WTC11 (cell line): ENCODE measurements at regions not wholly inside any gene's neighbourhood (a gene's known extent, or its start where the extent isn't known, plus 50 kb on each side); places are given as distances from the start of the nearest gene placed in this dataset.
A peak's percentile ranks its signal among the peaks of the same experiment; 100 is the strongest.

ENCODE experiments used
- ATAC-seq: fragments of 200-7000 bp; cut with Tn5 transposase; 2 replicates; pipeline ENCODE4 v1.10.0; 2021; ENCODE audit warnings: mild to moderate bottlenecking, moderate library complexity
- CTCF ChIA-PET: fragments of 300-600 bp; sonication (Branson Sonifier 250); formaldehyde crosslinking; loops from one replicate; lab custom pipeline; 2021; ENCODE audit warnings: antibody characterized with exemption; lab: Charles Lee
- POLR2A ChIA-PET: fragments of 350-600 bp; sonication (Branson Sonifier 250); formaldehyde crosslinking; loops from one replicate; lab custom pipeline; 2021; ENCODE audit warnings: antibody characterized with exemption; lab: Charles Lee
- DNase-seq: peaks from one replicate; pipeline ENCODE4 v3.0.0; 2021; ENCODE audit warnings: low spot score
- H3K27ac Mint-ChIP-seq: 2 replicates; pipeline ENCODE4 v1.8.0; 2021; ENCODE audit warnings: mixed read lengths
- H3K27me3 Mint-ChIP-seq: 2 replicates; pipeline ENCODE4 v1.8.0; 2021; ENCODE audit warnings: low read depth, mild to moderate bottlenecking, moderate library complexity, mixed read lengths
- H3K36me3 Mint-ChIP-seq: 2 replicates; pipeline ENCODE4 v1.8.0; 2021; ENCODE audit warnings: mixed read lengths
- H3K4me1 Mint-ChIP-seq: 2 replicates; pipeline ENCODE4 v1.8.0; 2022; ENCODE audit warnings: mixed read lengths
- H3K4me3 Mint-ChIP-seq: 2 replicates; pipeline ENCODE4 v1.8.0; 2021; ENCODE audit warnings: mild to moderate bottlenecking, moderate library complexity, mixed read lengths
- H3K9me3 Mint-ChIP-seq: 2 replicates; pipeline ENCODE4 v1.8.0; 2021; ENCODE audit warnings: mixed read lengths
- EMX1 ChIP-seq: fragments of 250-450 bp; sonication (Bioruptor Pico); IDR thresholded peaks from 2 replicates; pipeline ENCODE4 v1.8.0; 2021; ENCODE audit warnings: mild to moderate bottlenecking
- ESRRA ChIP-seq: sonication (generic); formaldehyde crosslinking; IDR thresholded peaks from 2 replicates; pipeline ENCODE4 v1.8.1; 2022; ENCODE audit warnings: mild to moderate bottlenecking, missing genetic modification reagents, borderline replicate concordance
- FOXJ3 ChIP-seq: sonication (generic); formaldehyde crosslinking; IDR thresholded peaks from 2 replicates; pipeline ENCODE4 v1.9.0; 2021; ENCODE audit warnings: missing genetic modification reagents, mild to moderate bottlenecking, borderline replicate concordance
- GRHL2 ChIP-seq: fragments of 250-450 bp; sonication (Bioruptor Pico); IDR thresholded peaks from 2 replicates; pipeline ENCODE4 v1.8.0; 2022; ENCODE audit warnings: mild to moderate bottlenecking, moderate library complexity; ENCODE audit not compliant: insufficient replicate concordance, severe bottlenecking
- GTF2I ChIP-seq: fragments of 250-450 bp; sonication (Bioruptor Pico); conservative IDR thresholded peaks from 2 replicates; pipeline ENCODE4 v1.4.0; 2021; ENCODE audit warnings: mild to moderate bottlenecking
- HMGA2 ChIP-seq: fragments of 250-450 bp; sonication (Bioruptor Pico); IDR thresholded peaks from 2 replicates; pipeline ENCODE4 v1.4.0; 2021; ENCODE audit warnings: mild to moderate bottlenecking, moderate library complexity
- HMGXB4 ChIP-seq: sonication (generic); formaldehyde crosslinking; IDR thresholded peaks from 2 replicates; pipeline ENCODE4 v1.8.1; 2023; ENCODE audit warnings: mild to moderate bottlenecking, moderate library complexity, missing genetic modification reagents
- KAT7 ChIP-seq: sonication (generic); formaldehyde crosslinking; IDR thresholded peaks from 2 replicates; pipeline ENCODE4 v1.8.1; 2023; ENCODE audit warnings: missing genetic modification reagents, mild to moderate bottlenecking, borderline replicate concordance
- NR3C1 ChIP-seq: sonication (generic); formaldehyde crosslinking; conservative IDR thresholded peaks from 2 replicates; pipeline ENCODE4 v1.8.1; 2023; ENCODE audit warnings: low read depth, mild to moderate bottlenecking, missing genetic modification reagents
- SMAD3 ChIP-seq: sonication (generic); formaldehyde crosslinking; IDR thresholded peaks from 2 replicates; pipeline ENCODE4 v1.8.0; 2022; ENCODE audit warnings: missing genetic modification reagents, mild to moderate bottlenecking, borderline replicate concordance
- TP53 ChIP-seq: sonication (generic); formaldehyde crosslinking; IDR thresholded peaks from 2 replicates; pipeline ENCODE4 v1.8.1; 2023; ENCODE audit warnings: mild to moderate bottlenecking, missing genetic modification reagents
- USF1 ChIP-seq: sonication (generic); formaldehyde crosslinking; IDR thresholded peaks from 2 replicates; pipeline ENCODE4 v1.8.0; 2022; ENCODE audit warnings: mild to moderate bottlenecking, missing genetic modification reagents
- USF2 ChIP-seq: sonication (generic); formaldehyde crosslinking; IDR thresholded peaks from 2 replicates; pipeline ENCODE4 v1.8.1; 2023; ENCODE audit warnings: mild to moderate bottlenecking, missing genetic modification reagents, moderate library complexity
- ZNF281 ChIP-seq: sonication (generic); formaldehyde crosslinking; IDR thresholded peaks from 2 replicates; pipeline ENCODE4 v1.8.0; 2023; ENCODE audit warnings: mild to moderate bottlenecking, missing genetic modification reagents
- TF ChIP-seq, protein P1 (sequence below): sonication (generic); formaldehyde crosslinking; IDR thresholded peaks from 2 replicates; pipeline ENCODE4 v1.8.0; 2023; ENCODE audit warnings: missing genetic modification reagents, mild to moderate bottlenecking, borderline replicate concordance
- TF ChIP-seq, protein P2 (sequence below): sonication (generic); formaldehyde crosslinking; IDR thresholded peaks from 2 replicates; pipeline ENCODE4 v1.8.1; 2022; ENCODE audit warnings: low read depth, missing genetic modification reagents, borderline replicate concordance
- TF ChIP-seq, protein P3 (sequence below): fragments of 250-450 bp; sonication (Bioruptor Pico); IDR thresholded peaks from 2 replicates; pipeline ENCODE4 v1.9.0; 2021; ENCODE audit warnings: mild to moderate bottlenecking, borderline replicate concordance

DNA sequence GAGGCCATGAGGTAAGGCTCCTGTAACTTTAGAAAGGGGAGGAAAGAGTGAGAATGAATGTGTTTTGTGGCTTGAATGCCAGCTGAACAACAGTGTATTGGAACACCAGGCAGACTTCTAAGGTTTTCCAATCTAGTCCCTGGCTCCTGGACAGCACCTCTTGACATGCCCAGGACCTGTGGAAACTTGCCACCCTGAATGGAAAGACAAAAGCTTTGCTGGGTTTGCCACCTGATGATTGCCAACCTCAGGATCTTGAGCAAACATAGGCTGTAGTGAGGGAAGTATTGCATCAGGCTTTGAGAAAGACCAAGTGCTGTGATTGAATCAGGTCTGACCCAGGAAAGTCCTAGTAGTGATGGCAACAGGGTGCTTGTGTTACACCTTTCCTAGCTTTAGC lies 1393.1 kb upstream of the DIAPH2 start (continued):
- TF ChIP-seq, protein P1, sequence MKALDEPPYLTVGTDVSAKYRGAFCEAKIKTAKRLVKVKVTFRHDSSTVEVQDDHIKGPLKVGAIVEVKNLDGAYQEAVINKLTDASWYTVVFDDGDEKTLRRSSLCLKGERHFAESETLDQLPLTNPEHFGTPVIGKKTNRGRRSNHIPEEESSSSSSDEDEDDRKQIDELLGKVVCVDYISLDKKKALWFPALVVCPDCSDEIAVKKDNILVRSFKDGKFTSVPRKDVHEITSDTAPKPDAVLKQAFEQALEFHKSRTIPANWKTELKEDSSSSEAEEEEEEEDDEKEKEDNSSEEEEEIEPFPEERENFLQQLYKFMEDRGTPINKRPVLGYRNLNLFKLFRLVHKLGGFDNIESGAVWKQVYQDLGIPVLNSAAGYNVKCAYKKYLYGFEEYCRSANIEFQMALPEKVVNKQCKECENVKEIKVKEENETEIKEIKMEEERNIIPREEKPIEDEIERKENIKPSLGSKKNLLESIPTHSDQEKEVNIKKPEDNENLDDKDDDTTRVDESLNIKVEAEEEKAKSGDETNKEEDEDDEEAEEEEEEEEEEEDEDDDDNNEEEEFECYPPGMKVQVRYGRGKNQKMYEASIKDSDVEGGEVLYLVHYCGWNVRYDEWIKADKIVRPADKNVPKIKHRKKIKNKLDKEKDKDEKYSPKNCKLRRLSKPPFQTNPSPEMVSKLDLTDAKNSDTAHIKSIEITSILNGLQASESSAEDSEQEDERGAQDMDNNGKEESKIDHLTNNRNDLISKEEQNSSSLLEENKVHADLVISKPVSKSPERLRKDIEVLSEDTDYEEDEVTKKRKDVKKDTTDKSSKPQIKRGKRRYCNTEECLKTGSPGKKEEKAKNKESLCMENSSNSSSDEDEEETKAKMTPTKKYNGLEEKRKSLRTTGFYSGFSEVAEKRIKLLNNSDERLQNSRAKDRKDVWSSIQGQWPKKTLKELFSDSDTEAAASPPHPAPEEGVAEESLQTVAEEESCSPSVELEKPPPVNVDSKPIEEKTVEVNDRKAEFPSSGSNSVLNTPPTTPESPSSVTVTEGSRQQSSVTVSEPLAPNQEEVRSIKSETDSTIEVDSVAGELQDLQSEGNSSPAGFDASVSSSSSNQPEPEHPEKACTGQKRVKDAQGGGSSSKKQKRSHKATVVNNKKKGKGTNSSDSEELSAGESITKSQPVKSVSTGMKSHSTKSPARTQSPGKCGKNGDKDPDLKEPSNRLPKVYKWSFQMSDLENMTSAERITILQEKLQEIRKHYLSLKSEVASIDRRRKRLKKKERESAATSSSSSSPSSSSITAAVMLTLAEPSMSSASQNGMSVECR (CRISPR knock-in tag), result no peak

DNA sequence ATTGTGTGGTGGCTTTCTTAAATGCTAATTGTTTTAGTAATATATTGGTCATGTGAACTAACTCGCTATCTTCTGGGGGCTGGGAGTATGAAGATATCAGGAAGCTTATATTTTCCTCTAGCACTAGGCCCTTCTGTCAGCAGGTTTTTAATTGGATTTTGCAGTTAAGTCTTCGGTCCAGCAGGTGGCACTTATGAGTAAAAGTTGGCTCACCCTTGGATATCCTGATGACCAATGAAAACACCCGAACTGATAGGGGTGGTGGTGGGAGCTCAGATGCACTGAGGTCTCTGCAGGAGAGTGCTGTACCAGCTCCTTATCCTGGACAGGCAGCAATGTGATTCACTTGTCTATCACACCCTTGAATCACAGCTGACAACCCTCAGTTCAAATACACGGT lies 1365.8 kb upstream of the DIAPH2 start:
- Mint-ChIP-seq H3K27me3 (no peaks in the 10 kb centered on the region), H3K4me1 (no peaks in the 10 kb centered on the region), H3K27ac (no peak overlapping the region), H3K9me3 (no peaks in the 10 kb centered on the region), H3K36me3 (no peaks in the 10 kb centered on the region), H3K4me3 (no peak overlapping the region)
- ATAC-seq, result peak; percentile 94
- POLR2A ChIA-PET, result interaction anchor here (0.7 kb wide), 1 partner anchor 791 kb away, joined by 3 read pairs; no protein-coding TSS in a partner anchor
- TF ChIP-seq HMGA2 (no peak), NR3C1 (CRISPR knock-in tag) (no peak), TP53 (CRISPR knock-in tag) (no peak), HMGXB4 (CRISPR knock-in tag) (no peak), GTF2I (no peak), KAT7 (CRISPR knock-in tag) (no peak), USF2 (no peak)
- peak; percentile 22 for DNase-seq
- CTCF ChIA-PET, result interaction anchor here (1.2 to 2.1 kb wide), 3 partner anchors 13 to 187 kb away, joined by 3 to 10 read pairs (median 3); no protein-coding TSS in a partner anchor

DNA sequence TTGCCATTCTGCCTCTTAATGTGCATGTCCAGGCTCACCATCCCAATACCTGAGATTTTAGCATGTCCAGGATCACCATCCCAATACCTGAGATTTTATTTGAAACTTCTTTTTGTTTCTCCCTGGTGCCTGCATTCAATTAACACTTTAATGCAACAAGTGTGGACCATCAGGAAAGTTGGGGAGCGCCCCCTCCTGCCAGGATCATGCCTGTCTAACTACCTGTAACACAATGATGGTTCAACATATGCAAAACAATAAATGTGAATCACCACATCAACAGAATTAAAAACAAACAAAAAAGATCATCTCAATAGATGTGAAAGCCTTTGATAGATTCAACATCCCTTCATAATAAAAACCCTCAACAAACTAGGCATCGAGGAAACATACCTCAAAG lies 1359.5 kb upstream of the DIAPH2 start:
- no peak for ATAC-seq
- Mint-ChIP-seq H3K4me3 (no peak overlapping the region), H3K9me3 (no peaks in the 10 kb centered on the region), H3K36me3 (no peaks in the 10 kb centered on the region), H3K27ac (no peak overlapping the region), H3K27me3 (no peaks in the 10 kb centered on the region), H3K4me1 (peaks cover 12% of the 10 kb centered on the region)
- peak; percentile 14 for DNase-seq
- ChIA-PET POLR2A (no interaction called here), CTCF (no interaction called here)
- TF ChIP-seq USF1 (CRISPR knock-in tag) (no peak), SMAD3 (CRISPR knock-in tag) (no peak), FOXJ3 (CRISPR knock-in tag) (no peak), ESRRA (CRISPR knock-in tag) (no peak), GRHL2 (CRISPR knock-in tag) (no peak), ZNF281 (no peak), EMX1 (no peak)
- TF ChIP-seq, protein P2, sequence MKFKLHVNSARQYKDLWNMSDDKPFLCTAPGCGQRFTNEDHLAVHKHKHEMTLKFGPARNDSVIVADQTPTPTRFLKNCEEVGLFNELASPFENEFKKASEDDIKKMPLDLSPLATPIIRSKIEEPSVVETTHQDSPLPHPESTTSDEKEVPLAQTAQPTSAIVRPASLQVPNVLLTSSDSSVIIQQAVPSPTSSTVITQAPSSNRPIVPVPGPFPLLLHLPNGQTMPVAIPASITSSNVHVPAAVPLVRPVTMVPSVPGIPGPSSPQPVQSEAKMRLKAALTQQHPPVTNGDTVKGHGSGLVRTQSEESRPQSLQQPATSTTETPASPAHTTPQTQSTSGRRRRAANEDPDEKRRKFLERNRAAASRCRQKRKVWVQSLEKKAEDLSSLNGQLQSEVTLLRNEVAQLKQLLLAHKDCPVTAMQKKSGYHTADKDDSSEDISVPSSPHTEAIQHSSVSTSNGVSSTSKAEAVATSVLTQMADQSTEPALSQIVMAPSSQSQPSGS, result no peak
- TF ChIP-seq, protein P3, sequence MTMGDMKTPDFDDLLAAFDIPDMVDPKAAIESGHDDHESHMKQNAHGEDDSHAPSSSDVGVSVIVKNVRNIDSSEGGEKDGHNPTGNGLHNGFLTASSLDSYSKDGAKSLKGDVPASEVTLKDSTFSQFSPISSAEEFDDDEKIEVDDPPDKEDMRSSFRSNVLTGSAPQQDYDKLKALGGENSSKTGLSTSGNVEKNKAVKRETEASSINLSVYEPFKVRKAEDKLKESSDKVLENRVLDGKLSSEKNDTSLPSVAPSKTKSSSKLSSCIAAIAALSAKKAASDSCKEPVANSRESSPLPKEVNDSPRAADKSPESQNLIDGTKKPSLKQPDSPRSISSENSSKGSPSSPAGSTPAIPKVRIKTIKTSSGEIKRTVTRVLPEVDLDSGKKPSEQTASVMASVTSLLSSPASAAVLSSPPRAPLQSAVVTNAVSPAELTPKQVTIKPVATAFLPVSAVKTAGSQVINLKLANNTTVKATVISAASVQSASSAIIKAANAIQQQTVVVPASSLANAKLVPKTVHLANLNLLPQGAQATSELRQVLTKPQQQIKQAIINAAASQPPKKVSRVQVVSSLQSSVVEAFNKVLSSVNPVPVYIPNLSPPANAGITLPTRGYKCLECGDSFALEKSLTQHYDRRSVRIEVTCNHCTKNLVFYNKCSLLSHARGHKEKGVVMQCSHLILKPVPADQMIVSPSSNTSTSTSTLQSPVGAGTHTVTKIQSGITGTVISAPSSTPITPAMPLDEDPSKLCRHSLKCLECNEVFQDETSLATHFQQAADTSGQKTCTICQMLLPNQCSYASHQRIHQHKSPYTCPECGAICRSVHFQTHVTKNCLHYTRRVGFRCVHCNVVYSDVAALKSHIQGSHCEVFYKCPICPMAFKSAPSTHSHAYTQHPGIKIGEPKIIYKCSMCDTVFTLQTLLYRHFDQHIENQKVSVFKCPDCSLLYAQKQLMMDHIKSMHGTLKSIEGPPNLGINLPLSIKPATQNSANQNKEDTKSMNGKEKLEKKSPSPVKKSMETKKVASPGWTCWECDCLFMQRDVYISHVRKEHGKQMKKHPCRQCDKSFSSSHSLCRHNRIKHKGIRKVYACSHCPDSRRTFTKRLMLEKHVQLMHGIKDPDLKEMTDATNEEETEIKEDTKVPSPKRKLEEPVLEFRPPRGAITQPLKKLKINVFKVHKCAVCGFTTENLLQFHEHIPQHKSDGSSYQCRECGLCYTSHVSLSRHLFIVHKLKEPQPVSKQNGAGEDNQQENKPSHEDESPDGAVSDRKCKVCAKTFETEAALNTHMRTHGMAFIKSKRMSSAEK, result no peak
